HepG2 (cell line): ENCODE measurements at regions not wholly inside any gene's neighbourhood (a gene's known extent, or its start where the extent isn't known, plus 50 kb on each side); places are given as distances from the start of the nearest gene placed in this dataset.

ENCODE experiments used
- ATF3 ChIP-seq: sonication (generic); formaldehyde crosslinking; IDR thresholded peaks from 2 replicates; pipeline ENCODE4 v1.4.0; 2020; ENCODE audit warnings: missing genetic modification reagents
- ESRRA ChIP-seq: sonication (generic); formaldehyde crosslinking; IDR thresholded peaks from 2 replicates; pipeline ENCODE4 v1.5.1; 2020; ENCODE audit warnings: mild to moderate bottlenecking, low read depth, missing genetic modification reagents
- HNF1A ChIP-seq, 2 experiments: sonication (generic) in 1 of 2; formaldehyde crosslinking in 1 of 2; IDR thresholded peaks; 2 replicates each; pipeline versions ENCODE4 v1.4.0 to v1.6.1; 2016 to 2020; ENCODE audit warnings: borderline replicate concordance in 1 of 2, low read depth in 1 of 2, mild to moderate bottlenecking in 1 of 2, missing genetic modification reagents in 1 of 2
- JUNB ChIP-seq: sonication (generic); formaldehyde crosslinking; IDR thresholded peaks from 2 replicates; pipeline ENCODE4 v1.8.0; 2022; ENCODE audit warnings: missing genetic modification reagents, mild to moderate bottlenecking, borderline replicate concordance
- NR2F6 ChIP-seq, 2 experiments: IDR thresholded peaks; 2 replicates each; pipeline ENCODE4 v1.6.1; 2016; ENCODE audit warnings: antibody characterized with exemption in 1 of 2, mild to moderate bottlenecking in 1 of 2
- POLR2G ChIP-seq: fragments of 200-400 bp; formaldehyde crosslinking; IDR thresholded peaks from 2 replicates; pipeline ENCODE4 v1.6.1; 2018; ENCODE audit warnings: mild to moderate bottlenecking, low read depth, low read length, moderate library complexity
- ZNF17 ChIP-seq: sonication (generic); formaldehyde crosslinking; IDR thresholded peaks from 2 replicates; pipeline ENCODE4 v1.5.0; 2020; ENCODE audit warnings: mild to moderate bottlenecking, missing genetic modification reagents
- ZNF564 ChIP-seq: sonication (generic); formaldehyde crosslinking; IDR thresholded peaks from 2 replicates; pipeline ENCODE4 v1.8.1; 2023; ENCODE audit warnings: mild to moderate bottlenecking, missing genetic modification reagents
- TF ChIP-seq, protein P1 (sequence below): sonication (generic); formaldehyde crosslinking; IDR thresholded peaks from 2 replicates; pipeline ENCODE4 v1.5.1; 2020; ENCODE audit warnings: missing genetic modification reagents, mild to moderate bottlenecking, borderline replicate concordance

DNA sequence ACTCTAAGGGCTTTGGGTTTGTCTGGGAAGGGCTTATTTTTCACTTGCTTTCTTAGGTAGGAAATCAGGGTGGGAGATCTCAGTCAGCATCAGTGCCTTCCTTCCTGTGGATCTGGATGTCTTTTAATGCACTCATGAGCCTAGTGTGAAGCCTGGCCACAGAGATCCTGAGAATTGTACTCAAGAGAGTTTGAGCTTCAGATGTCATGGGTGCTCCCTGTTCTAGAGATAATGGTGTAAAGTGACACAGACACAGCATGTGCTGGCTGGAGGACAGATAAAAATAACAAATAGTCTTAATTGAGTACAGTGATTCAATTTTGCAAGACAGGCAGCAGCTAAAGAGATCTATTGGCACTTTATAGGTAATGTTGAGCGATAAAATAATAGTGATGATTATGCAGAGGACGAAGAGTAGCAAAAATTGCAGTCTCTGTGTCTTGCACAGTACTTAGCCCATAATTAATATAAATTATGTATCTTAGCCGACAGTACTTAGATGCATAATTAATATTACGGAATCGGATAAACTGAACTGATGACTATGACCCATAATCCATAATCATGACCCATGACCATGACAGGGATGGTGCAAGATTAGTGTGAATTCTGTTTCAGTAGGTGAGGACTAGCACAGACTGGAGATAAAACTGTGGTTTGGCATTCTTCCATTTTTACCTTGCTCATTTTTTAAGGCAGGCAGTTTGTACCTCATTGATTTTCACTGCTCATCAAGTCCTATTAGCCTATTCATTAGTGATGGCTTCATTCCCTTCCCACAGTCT, 408.7 kb upstream of the PIK3R1 start (continued):
- TF ChIP-seq ATF3 (CRISPR knock-in tag) (no peak), ZNF564 (no peak), POLR2G (no peak), HNF1A (IDR thresholded peaks at IDR 0.05; ENCODE audit: low read depth) (no peak), HNF1A (CRISPR knock-in tag; IDR thresholded peaks at IDR 0.05; ENCODE audit: borderline replicate concordance) (no peak), JUNB (no peak), ZNF17 (CRISPR knock-in tag) (no peak), ESRRA (CRISPR knock-in tag) (no peak), NR2F6 (IDR thresholded peaks at IDR 0.05) (no peak), NR2F6 (CRISPR knock-in tag; IDR thresholded peaks at IDR 0.05) (no peak)
- TF ChIP-seq, protein P1, sequence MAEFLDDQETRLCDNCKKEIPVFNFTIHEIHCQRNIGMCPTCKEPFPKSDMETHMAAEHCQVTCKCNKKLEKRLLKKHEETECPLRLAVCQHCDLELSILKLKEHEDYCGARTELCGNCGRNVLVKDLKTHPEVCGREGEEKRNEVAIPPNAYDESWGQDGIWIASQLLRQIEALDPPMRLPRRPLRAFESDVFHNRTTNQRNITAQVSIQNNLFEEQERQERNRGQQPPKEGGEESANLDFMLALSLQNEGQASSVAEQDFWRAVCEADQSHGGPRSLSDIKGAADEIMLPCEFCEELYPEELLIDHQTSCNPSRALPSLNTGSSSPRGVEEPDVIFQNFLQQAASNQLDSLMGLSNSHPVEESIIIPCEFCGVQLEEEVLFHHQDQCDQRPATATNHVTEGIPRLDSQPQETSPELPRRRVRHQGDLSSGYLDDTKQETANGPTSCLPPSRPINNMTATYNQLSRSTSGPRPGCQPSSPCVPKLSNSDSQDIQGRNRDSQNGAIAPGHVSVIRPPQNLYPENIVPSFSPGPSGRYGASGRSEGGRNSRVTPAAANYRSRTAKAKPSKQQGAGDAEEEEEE (CRISPR knock-in tag), result no peak
